ENCODE measurements at regions not wholly inside any gene's neighbourhood (a gene's known extent, or its start where the extent isn't known, plus 50 kb on each side); places are given as distances from the start of the nearest gene placed in this dataset.

- no peak for DNase-seq (ENCODE audit: extremely low read depth, insufficient read length)
- Histone ChIP-seq H3K27me3 (replicated peaks; ENCODE audit: control insufficient read depth, insufficient read depth, low read length) (no peaks in the 10 kb centered on the region), H3K36me3 (ENCODE audit: control insufficient read depth, insufficient read depth, low read length) (no peaks in the 10 kb centered on the region), H3K4me3 (replicated peaks; ENCODE audit: low read depth, low read length) (no peak overlapping the region)
- TF ChIP-seq CTCF (IDR thresholded peaks at IDR 0.05; ENCODE audit: insufficient read depth, low read length, poor library complexity, severe bottlenecking) = no peak
Observed at GRCh38 chr11:92714111-92714510, 255.3 kb upstream of the MTNR1B start.

DNA sequence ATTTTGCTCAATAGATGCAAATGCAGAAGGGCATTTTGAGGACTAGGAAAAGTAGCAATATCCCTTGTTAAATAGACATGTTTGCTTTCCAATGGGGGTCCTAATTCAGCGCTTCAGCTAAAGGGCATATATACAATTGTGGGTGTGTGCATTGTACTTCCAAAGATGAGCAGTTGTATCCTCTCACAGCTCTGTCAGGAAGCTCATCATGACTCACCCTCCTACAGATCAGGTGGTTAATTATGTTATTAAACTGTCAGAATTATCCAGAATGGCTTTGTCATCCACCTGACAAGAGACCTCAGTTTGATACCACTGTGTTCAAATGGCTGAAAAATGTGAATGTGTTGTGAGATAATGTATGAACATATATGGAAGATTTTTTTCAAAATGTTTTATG is 252.2 kb upstream of the MTNR1B start:
- no peak for TF ChIP-seq CTCF (IDR thresholded peaks at IDR 0.05; ENCODE audit: insufficient read depth, low read length, poor library complexity, severe bottlenecking)
- Histone ChIP-seq H3K36me3 (ENCODE audit: control insufficient read depth, insufficient read depth, low read length) (no peaks in the 10 kb centered on the region), H3K4me3 (replicated peaks; ENCODE audit: low read depth, low read length) (no peak overlapping the region), H3K27me3 (replicated peaks; ENCODE audit: control insufficient read depth, insufficient read depth, low read length) (no peaks in the 10 kb centered on the region)
- no peak for DNase-seq (ENCODE audit: extremely low read depth, insufficient read length)

DNA sequence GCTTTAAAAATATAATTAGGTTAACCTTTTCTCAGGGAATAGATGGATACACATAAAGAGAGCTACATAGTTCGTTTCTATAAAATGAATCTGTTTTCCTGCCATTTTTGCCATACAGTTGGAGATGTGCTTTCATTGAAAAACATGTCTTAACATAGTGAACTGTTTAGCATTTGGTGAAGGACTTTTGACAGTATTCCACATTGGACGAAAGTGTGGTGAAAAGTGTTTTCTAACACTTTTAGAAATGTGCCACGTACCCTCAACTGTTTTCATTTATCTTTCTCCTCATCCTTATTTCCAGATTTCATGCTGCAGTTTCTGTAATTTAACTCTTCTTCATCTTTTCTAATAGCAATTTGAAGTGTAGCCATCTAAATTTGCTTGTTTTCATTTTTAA is 249.1 kb upstream of the MTNR1B start:
- Histone ChIP-seq H3K36me3 (ENCODE audit: control insufficient read depth, insufficient read depth, low read length) (no peaks in the 10 kb centered on the region), H3K4me3 (replicated peaks; ENCODE audit: low read depth, low read length) (no peak overlapping the region), H3K27me3 (replicated peaks; ENCODE audit: control insufficient read depth, insufficient read depth, low read length) (no peaks in the 10 kb centered on the region)
- DNase-seq (ENCODE audit: extremely low read depth, insufficient read length) = no peak
- no peak for TF ChIP-seq CTCF (IDR thresholded peaks at IDR 0.05; ENCODE audit: insufficient read depth, low read length, poor library complexity, severe bottlenecking)

DNA sequence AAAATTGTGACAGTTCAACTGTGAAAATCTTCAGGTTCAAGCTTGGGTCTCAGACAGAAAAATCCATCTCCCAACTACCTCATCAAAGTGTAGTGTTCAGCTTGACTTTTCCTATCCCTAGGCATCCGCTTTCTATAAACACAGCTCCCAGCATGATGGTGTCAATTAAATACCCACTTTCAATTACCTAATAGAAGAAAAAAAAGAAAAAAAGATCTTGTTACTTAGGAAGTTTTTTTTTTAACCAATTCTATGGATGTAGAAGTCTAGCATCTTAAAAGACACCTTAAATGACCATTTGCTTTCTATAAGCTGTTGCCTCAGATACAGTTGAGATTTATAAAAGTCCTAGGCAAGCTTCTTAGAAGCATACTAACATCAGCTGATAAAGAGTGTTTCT is 244.1 kb upstream of the MTNR1B start:
- Histone ChIP-seq H3K4me3 (replicated peaks; ENCODE audit: low read depth, low read length) (no peak overlapping the region), H3K36me3 (ENCODE audit: control insufficient read depth, insufficient read depth, low read length) (no peaks in the 10 kb centered on the region), H3K27me3 (replicated peaks; ENCODE audit: control insufficient read depth, insufficient read depth, low read length) (no peaks in the 10 kb centered on the region)
- no peak for DNase-seq (ENCODE audit: extremely low read depth, insufficient read length)
- no peak for TF ChIP-seq CTCF (IDR thresholded peaks at IDR 0.05; ENCODE audit: insufficient read depth, low read length, poor library complexity, severe bottlenecking)

- TF ChIP-seq CTCF (IDR thresholded peaks at IDR 0.05; ENCODE audit: insufficient read depth, low read length, poor library complexity, severe bottlenecking) = no peak
- Histone ChIP-seq H3K4me3 (replicated peaks; ENCODE audit: low read depth, low read length) (no peak overlapping the region), H3K27me3 (replicated peaks; ENCODE audit: control insufficient read depth, insufficient read depth, low read length) (no peaks in the 10 kb centered on the region), H3K36me3 (ENCODE audit: control insufficient read depth, insufficient read depth, low read length) (no peaks in the 10 kb centered on the region)
- DNase-seq (ENCODE audit: extremely low read depth, insufficient read length) = no peak
Observed at GRCh38 chr11:92727123-92727522, 242.3 kb upstream of the MTNR1B start.

GRCh38 chr11:92727769-92728168 is 241.7 kb upstream of the MTNR1B start:
- TF ChIP-seq CTCF (IDR thresholded peaks at IDR 0.05; ENCODE audit: insufficient read depth, low read length, poor library complexity, severe bottlenecking) = no peak
- no peaks in the 10 kb centered on the region for H3K27me3 ChIP-seq (replicated peaks; ENCODE audit: control insufficient read depth, insufficient read depth, low read length)
- no peaks in the 10 kb centered on the region for H3K36me3 ChIP-seq (ENCODE audit: control insufficient read depth, insufficient read depth, low read length)
- H3K4me3 ChIP-seq (replicated peaks; ENCODE audit: low read depth, low read length) = no peak overlapping the region
- no peak for DNase-seq (ENCODE audit: extremely low read depth, insufficient read length)
